ENCODE measurements at regions not wholly inside any gene's neighbourhood (a gene's known extent, or its start where the extent isn't known, plus 50 kb on each side); places are given as distances from the start of the nearest gene placed in this dataset.

GRCh38 chr14:104332634-104333270 lies 194.4 kb downstream of the KIF26A start:
- no peak for TF ChIP-seq CTCF (IDR thresholded peaks at IDR 0.05)
- no peak for TF ChIP-seq ZFX (IDR thresholded peaks at IDR 0.05; ENCODE audit: borderline replicate concordance)

All from 22Rv1 (cell line).